NB4 (cell line): ENCODE measurements at regions not wholly inside any gene's neighbourhood (a gene's known extent, or its start where the extent isn't known, plus 50 kb on each side); places are given as distances from the start of the nearest gene placed in this dataset.

Source experiments
- DNase-seq: peaks from one replicate; pipeline ENCODE4 v3.0.0; 2010; ENCODE audit warnings: low read depth
- H3K4me3 ChIP-seq: one replicate; pipeline ENCODE4 v1.5.1; 2011; ENCODE audit warnings: mild to moderate bottlenecking, low read depth, low read length, moderate library complexity
- CTCF ChIP-seq: IDR thresholded peaks from one replicate; pipeline ENCODE4 v1.5.1; 2012; ENCODE audit warnings: low read depth, low read length
- MAX ChIP-seq: IDR thresholded peaks from 2 replicates; pipeline ENCODE4 v1.6.1; 2011; ENCODE audit warnings: low read depth, low read length
- MYC ChIP-seq: IDR thresholded peaks from 2 replicates; pipeline ENCODE4 v1.6.1; 2011; ENCODE audit warnings: low read depth, low read length
- POLR2A ChIP-seq: IDR thresholded peaks from 2 replicates; pipeline ENCODE4 v1.6.1; 2011; ENCODE audit warnings: mild to moderate bottlenecking; ENCODE audit not compliant: insufficient read length; ENCODE audit errors: extremely low read depth

- no peak for DNase-seq
- no peak for TF ChIP-seq MYC
- TF ChIP-seq POLR2A = no peak
- TF ChIP-seq CTCF = no peak
- no peak for TF ChIP-seq MAX
- H3K4me3 ChIP-seq = no peak overlapping the region
Measured at GRCh38 chr9:102209176-102209575, 470.7 kb upstream of the GRIN3A start.

- no peak for DNase-seq
- H3K4me3 ChIP-seq = no peak overlapping the region
- no peak for TF ChIP-seq MAX
- TF ChIP-seq CTCF = no peak
- TF ChIP-seq POLR2A = no peak
- TF ChIP-seq MYC = no peak
Measured at GRCh38 chr9:102206432-102206831, 468.0 kb upstream of the GRIN3A start.

- TF ChIP-seq CTCF (no peak), MAX (no peak), POLR2A (no peak), MYC (no peak)
- DNase-seq = no peak
- H3K4me3 ChIP-seq = no peak overlapping the region
Measured at GRCh38 chr9:102205251-102205650, 466.8 kb upstream of the GRIN3A start.

GRCh38 chr9:102202126-102202525 is 463.7 kb upstream of the GRIN3A start:
- TF ChIP-seq CTCF = no peak
- no peak for TF ChIP-seq MAX
- no peak for TF ChIP-seq POLR2A
- TF ChIP-seq MYC = no peak
- no peak overlapping the region for H3K4me3 ChIP-seq
- no peak for DNase-seq

GRCh38 chr9:102185962-102186361 is 447.5 kb upstream of the GRIN3A start:
- no peak for TF ChIP-seq MAX
- no peak for TF ChIP-seq POLR2A
- no peak for TF ChIP-seq MYC
- no peak for TF ChIP-seq CTCF
- DNase-seq = no peak
- H3K4me3 ChIP-seq = no peak overlapping the region

- H3K4me3 ChIP-seq = no peak overlapping the region
- no peak for DNase-seq
- no peak for TF ChIP-seq MAX
- no peak for TF ChIP-seq POLR2A
Measured at GRCh38 chr9:102185371-102185770, 446.9 kb upstream of the GRIN3A start.
